ENCODE measurements at regions not wholly inside any gene's neighbourhood (a gene's known extent, or its start where the extent isn't known, plus 50 kb on each side); places are given as distances from the start of the nearest gene placed in this dataset.
"Not testable (repeated sequence)": the region's sequence is repeated elsewhere in the genome, so short reads cannot be mapped to it uniquely, and the experiment has no call there.

- TF ChIP-seq ZFX (IDR thresholded peaks at IDR 0.05) (no peak), CTCF (conservative IDR thresholded peaks at IDR 0.05) (no peak)
- no peak overlapping the region for H3K27ac ChIP-seq
Observed at GRCh38 chr4:65227628-65228027, 442.7 kb downstream of the EPHA5 start.

GRCh38 chr4:65223601-65224000 lies 446.7 kb downstream of the EPHA5 start:
- TF ChIP-seq ZFX (IDR thresholded peaks at IDR 0.05) (no peak), CTCF (conservative IDR thresholded peaks at IDR 0.05) (no peak)
- no peak overlapping the region for H3K27ac ChIP-seq

DNA sequence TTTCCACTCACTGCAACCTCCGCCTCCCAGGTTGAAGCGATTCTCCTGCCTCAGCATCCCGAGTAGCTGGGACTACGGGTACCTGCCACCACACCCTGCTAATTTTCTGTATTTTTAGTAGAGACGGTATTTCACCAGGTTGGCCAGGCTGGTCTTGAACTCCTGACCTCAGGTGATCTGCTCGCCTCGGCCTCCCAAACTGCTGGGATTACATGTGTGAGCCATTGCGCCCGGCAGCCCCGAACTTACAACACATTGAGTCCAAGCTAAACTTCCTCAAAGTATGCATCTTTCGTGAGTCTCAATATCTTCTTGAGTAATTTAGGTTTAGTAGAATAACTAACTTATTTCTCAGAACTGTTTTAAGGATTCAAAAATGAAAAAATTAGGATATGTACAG lies 447.2 kb downstream of the EPHA5 start:
- H3K27ac ChIP-seq, result not testable (repeated sequence)

DNA sequence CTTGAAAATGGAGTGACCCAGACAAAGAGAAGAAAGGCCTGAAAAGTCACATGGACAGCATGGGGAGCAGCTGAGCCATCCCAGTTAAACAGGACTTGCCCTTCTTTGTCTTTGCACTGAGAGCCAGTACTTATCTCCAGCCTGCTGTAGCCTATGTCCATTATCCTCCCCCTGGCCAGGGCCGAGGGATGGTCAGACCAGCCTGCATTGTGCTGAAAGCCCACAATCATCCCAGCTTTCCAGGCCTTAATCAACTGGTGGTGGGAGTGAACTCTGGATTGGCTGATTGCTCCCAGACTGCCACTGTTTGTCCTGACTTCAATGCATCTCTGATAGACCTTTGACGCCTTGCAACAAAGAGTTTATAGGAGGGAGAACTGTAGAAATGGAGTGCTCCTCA lies 453.1 kb downstream of the EPHA5 start:
- no peak overlapping the region for H3K27ac ChIP-seq
- TF ChIP-seq ZFX (IDR thresholded peaks at IDR 0.05) (no peak), CTCF (conservative IDR thresholded peaks at IDR 0.05) (no peak)

- TF ChIP-seq CTCF (conservative IDR thresholded peaks at IDR 0.05) (no peak), ZFX (IDR thresholded peaks at IDR 0.05) (no peak)
- no peak overlapping the region for H3K27ac ChIP-seq
Observed at GRCh38 chr4:65202853-65203236, 467.4 kb downstream of the EPHA5 start.

DNA sequence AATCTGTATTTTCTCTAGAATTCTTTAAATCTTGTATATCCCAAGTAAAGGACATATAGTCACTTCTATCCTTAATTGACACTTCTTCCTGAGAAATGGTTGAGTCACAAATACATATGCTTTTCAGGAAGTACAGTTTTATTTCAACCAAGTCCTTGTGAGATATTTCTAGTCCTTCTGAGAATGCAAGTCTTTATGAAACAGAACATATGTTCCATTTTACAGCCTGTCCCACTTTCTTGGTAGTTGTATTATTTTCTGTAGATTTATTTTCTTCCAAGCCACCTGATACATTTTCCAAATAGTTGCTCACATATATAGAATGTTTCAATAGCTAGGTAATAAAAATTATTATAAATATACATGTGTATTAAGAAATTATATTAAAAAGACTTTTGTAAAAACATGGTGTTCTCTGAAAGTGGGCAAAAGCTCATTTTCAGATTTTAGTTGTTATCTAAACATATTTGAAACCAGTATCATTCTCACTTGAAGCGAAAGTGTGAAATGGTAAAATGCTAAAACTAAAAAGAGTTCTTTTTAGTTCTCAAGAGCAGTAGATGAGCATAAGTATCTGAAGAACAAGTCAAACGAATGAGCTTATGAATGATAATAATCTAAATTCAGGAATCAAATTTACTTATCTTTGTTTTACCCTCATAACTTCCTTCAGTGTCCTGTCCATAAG lies 468.0 kb downstream of the EPHA5 start:
- TF ChIP-seq ZFX (IDR thresholded peaks at IDR 0.05) (no peak), CTCF (conservative IDR thresholded peaks at IDR 0.05) (no peak)

DNA sequence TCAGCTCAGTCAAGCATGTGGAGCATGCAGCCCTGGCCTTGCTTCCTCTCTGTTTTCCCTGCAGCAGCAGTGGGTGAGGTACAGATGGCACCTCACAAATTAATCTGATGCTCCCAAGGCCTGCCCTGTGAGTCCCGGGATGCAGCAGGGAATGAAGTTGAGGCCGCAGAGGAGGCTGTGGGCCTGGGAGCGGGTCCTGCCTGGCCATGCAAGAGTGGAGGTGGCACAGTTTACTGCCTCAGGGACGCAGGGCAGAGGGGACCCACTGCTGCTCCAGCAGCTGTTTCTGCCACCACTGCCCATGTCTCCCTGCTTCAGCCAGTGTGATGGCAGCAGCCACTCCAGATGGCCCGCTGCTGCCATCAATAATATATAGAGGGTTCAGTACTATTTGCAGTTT lies 474.6 kb downstream of the EPHA5 start:
- no peak overlapping the region for H3K27ac ChIP-seq
- TF ChIP-seq ZFX (IDR thresholded peaks at IDR 0.05), result no peak
- no peak for TF ChIP-seq CTCF (conservative IDR thresholded peaks at IDR 0.05)

More for the DNA sequence above, 468.0 kb downstream of the EPHA5 start:
- no peak overlapping the region for H3K27ac ChIP-seq

DNA sequence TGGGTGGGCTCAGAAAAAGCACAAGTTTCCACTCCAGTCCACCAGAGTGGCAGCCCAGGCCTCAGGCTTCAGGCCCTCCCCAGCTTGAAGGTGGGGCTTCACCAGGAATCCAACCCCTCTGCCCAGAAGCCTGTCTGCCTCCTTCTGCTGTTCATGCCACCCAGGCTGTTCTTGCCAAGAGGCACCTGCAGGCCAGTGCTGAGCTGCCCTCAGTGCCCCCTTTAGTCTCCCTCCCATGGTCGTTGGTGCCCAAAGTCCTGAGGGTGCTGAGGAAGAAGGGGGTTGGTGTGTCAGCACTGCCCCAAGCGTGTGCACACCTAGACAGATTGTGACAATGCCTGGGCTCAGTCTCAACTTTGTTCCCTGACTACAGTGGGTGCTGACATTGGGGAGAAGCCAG lies 475.3 kb downstream of the EPHA5 start:
- no peak for TF ChIP-seq ZFX (IDR thresholded peaks at IDR 0.05)
- TF ChIP-seq CTCF (conservative IDR thresholded peaks at IDR 0.05), result no peak
- no peak overlapping the region for H3K27ac ChIP-seq
